Suppressor macrophage treated with lipopolysaccharide for 4 hours (primary cell): ENCODE measurements at regions not wholly inside any gene's neighbourhood (a gene's known extent, or its start where the extent isn't known, plus 50 kb on each side); places are given as distances from the start of the nearest gene placed in this dataset.
A peak's percentile ranks its signal among the peaks of the same experiment; 100 is the strongest.
"Not testable (repeated sequence)": the region's sequence is repeated elsewhere in the genome, so short reads cannot be mapped to it uniquely, and the experiment has no call there.

Source experiments
- DNase-seq: peaks from one replicate; pipeline ENCODE4 v3.0.0-alpha.2; 2020

- no peak for DNase-seq
Observed at GRCh38 chr13:60214213-60215055, 50.7 kb upstream of the DIAPH3 start.

DNA sequence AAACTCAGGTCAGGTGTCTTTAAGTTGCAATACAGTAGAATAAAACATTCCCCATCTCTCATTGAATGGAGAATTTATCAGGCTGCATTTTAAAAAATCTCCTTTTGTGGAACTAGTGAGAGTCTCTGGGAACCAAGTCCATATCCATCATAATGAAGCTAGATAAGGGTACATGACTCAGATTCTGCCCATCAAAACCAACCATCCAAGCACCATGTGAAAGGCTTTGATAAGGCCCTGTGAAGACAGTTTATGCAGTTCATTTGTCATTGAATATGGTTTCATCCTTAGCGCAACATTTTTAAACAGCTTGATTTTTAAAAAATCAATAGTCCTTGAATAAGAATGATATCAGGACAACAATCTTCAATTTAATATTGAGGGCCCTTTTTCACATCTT lies 56.3 kb upstream of the DIAPH3 start:
- DNase-seq = no peak

- DNase-seq = no peak
Observed at GRCh38 chr13:60221581-60221980, 57.9 kb upstream of the DIAPH3 start.

- DNase-seq = no peak
Observed at GRCh38 chr13:60226507-60226906, 62.8 kb upstream of the DIAPH3 start.

DNA sequence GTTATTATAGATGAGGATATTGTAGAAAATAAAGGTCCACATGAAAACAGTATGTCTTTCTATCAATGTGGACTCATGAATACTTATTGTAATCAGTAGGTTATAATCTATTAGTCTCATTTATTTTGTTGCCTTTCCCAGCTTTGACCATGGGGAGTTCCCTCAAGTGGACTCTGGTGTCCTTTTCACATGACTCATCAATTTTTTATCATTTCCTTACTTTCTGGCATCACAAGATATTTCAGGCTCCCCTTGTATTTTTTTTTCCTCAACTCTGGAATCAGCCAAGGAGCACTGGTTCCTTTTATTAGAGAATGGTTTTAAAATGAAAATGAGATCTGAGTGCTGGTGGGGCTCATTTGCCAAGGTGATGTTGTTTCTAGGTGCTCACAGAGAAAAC lies 63.4 kb upstream of the DIAPH3 start:
- no peak for DNase-seq

GRCh38 chr13:60229708-60230272 lies 66.1 kb upstream of the DIAPH3 start:
- no peak for DNase-seq

DNA sequence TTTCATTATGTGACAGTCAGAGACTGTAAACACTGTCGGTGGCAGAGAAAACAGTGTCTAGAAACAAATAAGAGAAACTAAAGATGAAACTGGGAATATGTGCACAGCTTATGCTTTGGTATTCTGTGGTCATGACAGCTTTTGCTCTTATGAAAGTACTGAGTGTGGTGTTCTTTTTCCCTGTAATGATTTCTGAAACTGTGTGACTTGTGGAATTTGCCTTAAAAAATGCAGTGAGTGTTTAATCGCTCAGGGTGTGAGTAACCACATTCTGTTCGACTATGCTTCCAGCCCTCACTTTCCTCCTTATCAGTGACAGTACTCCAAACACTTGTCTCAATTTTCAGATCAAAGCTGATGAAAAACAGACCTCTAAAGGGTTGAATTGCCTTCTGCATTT lies 66.9 kb upstream of the DIAPH3 start:
- no peak for DNase-seq

GRCh38 chr13:60242043-60242595 lies 78.4 kb upstream of the DIAPH3 start:
- no peak for DNase-seq

DNA sequence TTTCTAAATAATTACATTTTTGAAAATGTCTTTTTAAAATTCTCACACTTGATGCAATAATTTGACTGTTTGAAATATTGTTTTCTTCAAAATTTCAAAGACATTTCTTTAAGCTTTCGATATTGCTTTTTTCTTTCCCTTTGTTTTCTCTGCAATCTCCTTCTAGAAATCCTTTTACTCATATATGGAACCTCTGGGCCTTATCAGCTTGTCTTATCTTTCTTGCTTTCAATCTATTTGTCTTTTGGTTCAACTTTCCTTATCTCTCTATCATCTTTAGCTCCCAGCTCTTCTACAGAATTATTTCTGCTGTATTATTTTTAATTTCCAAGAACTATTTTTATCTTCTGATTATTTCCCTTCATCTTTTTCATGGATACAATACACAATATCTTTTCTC lies 80.7 kb upstream of the DIAPH3 start:
- no peak for DNase-seq

DNA sequence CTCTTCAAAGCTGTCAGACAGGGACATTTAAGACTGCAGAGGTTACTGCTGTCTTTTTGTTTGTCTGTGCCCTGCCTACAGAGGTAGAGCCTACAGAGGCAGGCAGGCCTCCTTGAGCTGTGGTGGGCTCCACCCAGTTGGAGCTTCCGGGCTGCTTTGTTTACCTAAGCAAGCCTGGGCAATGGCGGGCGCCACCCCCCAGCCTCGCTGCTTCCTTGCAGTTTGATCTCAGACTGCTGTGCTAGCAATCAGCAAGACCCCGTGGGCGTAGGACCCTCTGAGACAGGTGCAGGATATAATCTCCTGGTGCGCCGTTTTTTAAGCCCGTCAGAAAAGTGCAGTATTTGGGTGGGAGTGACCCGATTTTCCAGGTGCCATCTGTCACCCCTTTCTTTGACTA lies 87.7 kb upstream of the DIAPH3 start:
- not testable (repeated sequence) for DNase-seq

DNA sequence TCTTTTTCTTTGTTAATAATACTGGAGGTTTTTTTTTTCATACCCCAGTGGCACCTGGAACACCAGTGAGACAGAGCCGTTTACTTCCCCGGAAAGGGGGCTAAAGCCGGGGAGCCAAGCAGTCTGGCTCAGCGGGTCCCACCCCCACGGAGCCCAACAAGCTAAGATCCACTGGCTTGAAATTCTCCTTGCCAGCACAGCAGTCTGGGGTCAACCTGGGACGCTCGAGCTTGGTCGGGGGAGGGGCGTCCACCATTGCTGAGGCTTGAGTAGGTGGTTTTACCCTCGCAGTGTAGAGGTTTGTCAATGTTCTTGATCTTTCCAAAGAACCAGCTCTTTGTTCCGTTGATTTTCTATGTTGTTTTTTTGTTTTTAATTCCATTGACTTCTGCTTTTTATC lies 94.6 kb upstream of the DIAPH3 start:
- no peak for DNase-seq

- no peak for DNase-seq
Observed at GRCh38 chr13:60260440-60260839, 96.7 kb upstream of the DIAPH3 start.

DNA sequence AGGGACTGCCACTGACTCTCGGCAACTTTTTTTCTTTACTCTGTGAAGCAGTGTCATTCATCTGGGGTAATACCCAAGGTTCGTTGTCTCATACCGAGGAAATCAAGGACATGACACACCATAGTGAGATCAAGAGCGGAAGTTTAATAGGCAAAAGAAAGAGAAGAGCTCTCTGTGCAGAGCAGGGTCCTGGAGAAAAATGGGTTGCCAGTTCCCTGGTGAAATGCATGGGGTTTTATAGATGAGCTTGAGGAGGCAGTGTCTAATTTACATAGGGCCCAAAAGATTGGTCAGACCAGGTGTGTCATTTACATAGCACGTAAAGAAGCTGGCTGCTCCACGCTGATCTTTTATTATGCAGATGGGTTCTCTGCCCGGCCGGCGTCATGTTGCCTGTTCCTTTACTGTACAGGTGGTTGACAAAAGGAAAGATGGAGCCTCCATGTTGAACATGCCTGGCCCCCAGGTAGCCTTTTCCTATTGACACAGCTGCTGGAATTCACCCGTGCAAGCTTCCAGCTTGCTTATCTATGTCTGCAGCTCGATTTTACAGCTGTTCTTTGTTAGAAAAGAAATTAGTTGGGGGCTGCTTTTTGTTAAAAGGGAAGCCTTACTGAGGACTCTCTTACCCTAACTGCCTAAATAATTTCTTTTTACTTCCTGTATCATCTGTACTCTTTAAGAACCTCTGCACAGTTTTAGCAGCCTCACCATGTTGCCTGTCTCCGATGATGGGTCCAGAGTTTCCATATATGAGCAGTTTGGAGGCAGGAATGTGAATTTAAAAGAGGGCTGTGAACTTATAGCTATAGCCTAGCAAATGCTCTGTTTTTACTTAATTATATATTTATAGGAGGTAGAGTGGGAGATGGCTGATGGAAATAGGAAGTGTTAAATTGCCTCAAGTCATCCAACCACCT lies 98.0 kb upstream of the DIAPH3 start:
- DNase-seq = no peak

DNA sequence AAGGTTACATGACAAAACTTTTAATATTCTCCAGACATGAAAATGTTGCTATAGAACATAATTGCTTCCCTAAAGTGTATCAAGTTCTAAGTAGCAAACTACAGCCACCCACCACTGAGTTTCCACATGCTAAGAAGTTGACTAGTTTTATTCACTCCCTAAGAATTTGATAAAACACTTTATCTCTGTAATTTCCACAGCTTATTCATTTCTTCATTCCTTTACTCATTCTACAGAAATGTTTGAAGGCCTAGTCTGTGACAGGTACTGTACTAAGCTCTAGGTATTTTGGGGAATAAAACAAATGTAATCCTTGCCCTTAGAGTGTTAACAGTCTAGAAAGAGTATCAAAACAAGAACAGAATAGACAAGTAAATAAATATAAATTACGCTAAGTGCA lies 101.8 kb upstream of the DIAPH3 start:
- no peak for DNase-seq

- no peak for DNase-seq
Observed at GRCh38 chr13:60267498-60268202, 103.9 kb upstream of the DIAPH3 start.

GRCh38 chr13:60268203-60268555 lies 104.5 kb upstream of the DIAPH3 start:
- no peak for DNase-seq

DNA sequence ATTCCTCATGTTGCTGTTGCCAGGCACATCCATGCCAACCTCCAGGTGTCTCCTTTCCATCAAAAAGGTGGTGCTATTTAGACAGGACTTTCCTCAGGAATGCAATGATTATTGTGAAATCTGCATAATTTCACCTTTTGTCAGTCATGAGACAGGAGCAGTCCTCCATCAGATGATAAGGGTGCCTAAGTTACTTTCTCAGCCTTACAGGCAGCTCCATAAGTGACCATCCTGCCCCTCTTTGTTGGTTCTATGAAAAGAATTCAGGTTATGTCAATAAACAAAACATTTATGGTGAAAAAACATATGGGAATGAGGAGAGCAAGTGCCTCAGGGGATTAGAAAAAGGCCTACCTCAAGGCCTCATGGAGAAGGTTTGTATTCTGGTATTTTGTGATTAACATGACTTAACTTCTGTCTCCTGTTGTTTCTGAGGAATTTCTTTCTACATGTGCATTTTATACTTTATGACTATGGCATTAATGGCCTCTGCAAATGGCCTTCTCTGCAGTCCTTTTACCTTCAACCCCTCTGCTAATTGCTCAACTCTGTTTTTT lies 110.3 kb upstream of the DIAPH3 start:
- DNase-seq = no peak

- no peak for DNase-seq
Observed at GRCh38 chr13:60274655-60275054, 110.9 kb upstream of the DIAPH3 start.

DNA sequence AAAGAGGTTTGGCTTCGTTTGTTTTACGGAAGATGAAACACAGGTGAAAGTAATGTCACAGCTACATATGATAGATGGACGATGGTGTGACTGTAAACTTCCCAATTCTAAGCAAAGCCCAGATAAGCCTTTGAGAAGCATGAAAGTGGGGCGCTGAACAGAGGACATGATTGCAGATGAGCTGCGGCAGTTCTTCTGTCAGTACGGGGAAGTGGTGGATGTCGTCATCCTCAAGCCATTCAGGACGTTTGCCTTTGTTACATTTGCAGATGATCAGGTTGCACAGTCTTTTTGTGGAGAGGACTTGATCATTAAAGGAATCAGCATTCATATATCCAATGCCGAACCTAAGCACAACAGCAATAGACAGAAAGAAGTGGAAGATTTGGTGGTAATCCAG lies 111.5 kb upstream of the DIAPH3 start:
- peak; percentile 14 for DNase-seq

GRCh38 chr13:60280524-60280923 lies 116.5 kb upstream of the TDRD3 start:
- DNase-seq = not testable (repeated sequence)

DNA sequence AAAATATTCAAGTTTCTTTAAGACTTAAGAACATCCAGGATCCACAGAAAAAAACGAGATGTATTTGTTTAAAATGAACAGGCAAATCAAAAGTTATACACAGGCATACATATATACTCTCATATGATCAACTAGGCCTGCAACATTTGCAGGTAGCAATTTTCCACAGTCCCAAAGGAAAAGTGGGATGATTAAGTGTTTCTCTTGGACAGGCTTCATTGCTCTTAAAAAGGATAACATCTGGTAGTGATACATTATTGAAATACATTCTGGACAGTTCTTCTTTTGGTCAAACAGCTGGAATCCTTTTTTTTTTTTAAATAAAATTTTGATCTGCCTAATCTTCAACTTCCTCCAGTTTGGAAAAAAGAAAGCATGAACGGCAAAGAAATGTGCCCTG lies 114.8 kb upstream of the TDRD3 start:
- DNase-seq = no peak

DNA sequence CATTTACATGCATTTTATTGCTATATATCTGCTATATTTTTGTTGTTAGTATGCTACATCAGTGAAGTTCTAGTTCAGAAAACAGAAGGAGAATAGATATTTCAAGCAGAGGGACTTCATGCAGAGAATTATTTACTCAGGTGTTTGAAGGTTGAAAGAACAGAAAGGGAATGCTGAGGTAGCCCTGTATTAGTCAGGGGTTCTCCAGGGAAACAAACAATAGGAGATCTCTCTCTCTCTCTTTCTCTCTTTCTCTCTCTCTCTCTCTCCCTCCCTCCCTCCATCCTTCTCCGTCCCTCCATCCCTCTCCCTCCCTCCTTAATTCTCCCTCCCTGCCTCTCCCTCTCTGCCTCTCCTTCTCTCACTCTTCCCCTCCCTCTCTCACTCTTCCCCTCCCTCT lies 114.3 kb upstream of the TDRD3 start:
- no peak for DNase-seq

- no peak for DNase-seq
Observed at GRCh38 chr13:60286707-60287106, 110.3 kb upstream of the TDRD3 start.
